ENCODE measurements at regions not wholly inside any gene's neighbourhood (a gene's known extent, or its start where the extent isn't known, plus 50 kb on each side); places are given as distances from the start of the nearest gene placed in this dataset.

GRCh38 chr2:35820391-35820790, 535.2 kb upstream of the CRIM1 start:
- TF ChIP-seq CTCF (IDR thresholded peaks at IDR 0.05; ENCODE audit: poor library complexity, severe bottlenecking) (no peak), RAD21 (conservative IDR thresholded peaks at IDR 0.05) (no peak), SMC3 (conservative IDR thresholded peaks at IDR 0.05; ENCODE audit: poor library complexity) (no peak), EZH2 (IDR thresholded peaks at IDR 0.05; ENCODE audit: borderline replicate concordance, insufficient read depth, low read length, poor library complexity, severe bottlenecking) (no peak), EP300 (conservative IDR thresholded peaks at IDR 0.05; ENCODE audit: poor library complexity, severe bottlenecking) (no peak)
